SU-DHL-6 (cell line): ENCODE measurements at regions not wholly inside any gene's neighbourhood (a gene's known extent, or its start where the extent isn't known, plus 50 kb on each side); places are given as distances from the start of the nearest gene placed in this dataset.

Experiments
- H2AFZ ChIP-seq: fragments of 200-600 bp; sonication (generic); 2 replicates; pipeline ENCODE4 v1.6.1; 2014; ENCODE audit warnings: low read depth, mild to moderate bottlenecking, moderate library complexity, mixed read lengths, antibody characterized with exemption, low read length; ENCODE audit not compliant: severe bottlenecking
- H3F3A ChIP-seq: fragments of 200-600 bp; shearing (Covaris generic); 2 replicates; pipeline ENCODE4 v1.6.0; 2016; ENCODE audit warnings: antibody characterized with exemption, mild to moderate bottlenecking; ENCODE audit not compliant: insufficient read depth
- H3K27ac ChIP-seq: fragments of 200-600 bp; sonication (generic); 2 replicates; pipeline ENCODE4 v1.5.1; 2016; ENCODE audit warnings: low read depth, mild to moderate bottlenecking, low read length, moderate library complexity, mixed read lengths
- H3K27me3 ChIP-seq: fragments of 200-600 bp; sonication (generic), shearing (Covaris generic); 2 replicates; pipeline ENCODE4 v1.6.0; 2014; ENCODE audit warnings: mild to moderate bottlenecking, low read length
- H3K36me3 ChIP-seq: fragments of 200-600 bp; sonication (generic); 2 replicates; pipeline ENCODE4 v1.6.1; 2014; ENCODE audit warnings: mild to moderate bottlenecking, low read length, mixed read lengths
- H3K4me2 ChIP-seq: fragments of 300-600, 200-600 bp; shearing (Covaris generic), sonication (generic); 2 replicates; pipeline ENCODE4 v1.6.0; 2014; ENCODE audit warnings: low read length, low read depth, mild to moderate bottlenecking; ENCODE audit not compliant: poor library complexity, severe bottlenecking
- H3K4me3 ChIP-seq: fragments of 200-600 bp; sonication (generic); 2 replicates; pipeline ENCODE4 v1.5.1; 2014; ENCODE audit warnings: antibody characterized with exemption, low read length, mild to moderate bottlenecking, mixed read lengths; ENCODE audit not compliant: insufficient read depth, poor library complexity, severe bottlenecking
- H3K79me2 ChIP-seq: fragments of 200-600 bp; sonication (generic); 2 replicates; pipeline ENCODE4 v1.6.1; 2014; ENCODE audit warnings: mild to moderate bottlenecking, low read length, moderate library complexity; ENCODE audit not compliant: insufficient read depth
- H3K9ac ChIP-seq: fragments of 200-600 bp; sonication (generic); 2 replicates; pipeline ENCODE4 v1.7.0; 2014; ENCODE audit warnings: mild to moderate bottlenecking, low read length
- H3K9me2 ChIP-seq: fragments of 200-600 bp; sonication (generic); replicated peaks from 2 replicates; pipeline ENCODE4 v1.6.1; 2014; ENCODE audit warnings: low read length; ENCODE audit not compliant: insufficient read depth
- H3K9me3 ChIP-seq: fragments of 200-600 bp; sonication (generic); 2 replicates; pipeline ENCODE4 v1.6.1; 2014; ENCODE audit warnings: low read length, mixed read lengths; ENCODE audit not compliant: insufficient read depth
- H4K20me1 ChIP-seq: fragments of 200-600 bp; sonication (generic); 2 replicates; pipeline ENCODE4 v1.6.1; 2014; ENCODE audit warnings: low read depth, mild to moderate bottlenecking, antibody characterized with exemption, low read length, moderate library complexity, mixed read lengths
- CTCF ChIP-seq: fragments of 200-600 bp; sonication (generic); IDR thresholded peaks from one replicate; pipeline ENCODE4 v1.5.1; 2017; ENCODE audit warnings: antibody characterized with exemption, mild to moderate bottlenecking, low read length, moderate library complexity; ENCODE audit not compliant: insufficient read depth, poor library complexity, severe bottlenecking
- EZH2phosphoT487 ChIP-seq: fragments of 200-600 bp; sonication (generic), shearing (Covaris generic); conservative IDR thresholded peaks from 2 replicates; pipeline ENCODE4 v1.6.1; 2018; ENCODE audit warnings: mild to moderate bottlenecking, antibody characterized with exemption, low read length, moderate library complexity, mixed read lengths

DNA sequence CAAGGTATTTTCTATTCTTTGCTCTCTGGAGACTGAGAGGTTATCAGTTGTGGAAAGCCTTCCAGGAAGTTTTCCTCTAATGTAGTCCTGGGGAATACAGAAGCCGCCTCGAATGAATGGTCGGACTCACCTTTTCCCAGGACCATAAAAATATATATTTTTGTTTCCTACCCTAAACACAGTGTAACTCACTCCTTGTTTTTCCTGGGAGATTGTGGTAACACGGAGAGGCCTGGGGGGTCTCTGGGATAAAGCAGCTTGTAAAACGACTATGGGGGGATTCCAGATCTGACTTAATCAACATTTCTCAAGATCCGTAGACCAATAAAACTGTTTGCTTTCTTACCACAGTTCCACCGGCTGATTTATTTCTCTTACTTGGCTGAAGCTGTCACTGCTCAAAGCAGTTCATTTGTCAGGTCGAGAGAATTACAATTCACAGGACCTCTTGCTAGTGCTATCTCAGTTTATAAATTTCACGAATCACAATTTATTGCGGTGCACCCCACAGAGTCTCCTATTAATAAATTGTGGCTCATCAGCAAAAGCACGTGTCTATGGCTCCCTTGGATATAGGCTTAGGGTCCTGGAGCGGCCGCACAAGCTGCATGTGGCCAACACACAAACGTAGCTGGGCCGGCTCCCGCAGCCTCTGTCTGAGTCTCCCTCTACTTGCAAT lies 176.3 kb upstream of the BMPER start:
- H4K20me1 ChIP-seq, result no peaks in the 10 kb centered on the region
- H3F3A ChIP-seq, result no peaks in the 10 kb centered on the region
- no peak overlapping the region for H3K9ac ChIP-seq
- no peaks in the 10 kb centered on the region for H3K79me2 ChIP-seq
- no peaks in the 10 kb centered on the region for H3K9me3 ChIP-seq
- H3K9me2 ChIP-seq, result no peaks in the 10 kb centered on the region
- H3K4me2 ChIP-seq, result no peak overlapping the region
- no peak overlapping the region for H3K27ac ChIP-seq
- no peak overlapping the region for H2AFZ ChIP-seq
- no peaks in the 10 kb centered on the region for H3K36me3 ChIP-seq
- TF ChIP-seq EZH2phosphoT487 (no peak), CTCF (no peak)
- H3K4me3 ChIP-seq, result no peak overlapping the region
- no peaks in the 10 kb centered on the region for H3K27me3 ChIP-seq

GRCh38 chr7:33729726-33730125 lies 175.6 kb upstream of the BMPER start:
- Histone ChIP-seq H3K27me3 (no peaks in the 10 kb centered on the region), H3K27ac (no peak overlapping the region), H3K9me3 (no peaks in the 10 kb centered on the region), H3K4me2 (no peak overlapping the region), H3K9me2 (no peaks in the 10 kb centered on the region), H2AFZ (no peak overlapping the region), H3K9ac (no peak overlapping the region), H3K4me3 (no peak overlapping the region), H3F3A (no peaks in the 10 kb centered on the region), H3K79me2 (no peaks in the 10 kb centered on the region), H3K36me3 (no peaks in the 10 kb centered on the region), H4K20me1 (no peaks in the 10 kb centered on the region)
- no peak for TF ChIP-seq EZH2phosphoT487
- no peak for TF ChIP-seq CTCF

DNA sequence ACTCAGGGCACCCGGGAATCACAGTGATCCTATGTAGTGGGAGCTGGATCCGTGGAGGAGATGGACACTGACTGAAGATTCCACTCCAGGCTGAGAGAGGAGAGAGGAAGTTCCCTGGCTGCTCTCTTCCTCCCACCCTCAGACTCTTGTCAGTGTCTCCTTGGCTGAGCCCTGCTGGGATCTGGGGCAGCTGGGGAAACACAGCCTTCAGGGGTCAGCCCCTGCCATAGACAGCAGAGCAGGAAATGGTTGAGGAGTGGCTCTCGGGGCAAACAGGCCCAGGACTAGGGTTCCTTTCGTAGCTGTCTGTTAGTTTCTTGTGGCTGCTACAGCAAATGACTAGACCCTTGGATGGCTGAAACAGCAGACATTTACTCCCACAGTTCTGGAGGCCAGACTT lies 174.4 kb upstream of the BMPER start:
- Histone ChIP-seq H4K20me1 (no peaks in the 10 kb centered on the region), H3K36me3 (no peaks in the 10 kb centered on the region), H3K4me2 (no peak overlapping the region), H3K27ac (no peak overlapping the region), H3K9me3 (no peaks in the 10 kb centered on the region), H3K79me2 (no peaks in the 10 kb centered on the region), H2AFZ (no peak overlapping the region), H3F3A (no peaks in the 10 kb centered on the region), H3K4me3 (no peak overlapping the region), H3K9me2 (no peaks in the 10 kb centered on the region), H3K9ac (no peak overlapping the region), H3K27me3 (no peaks in the 10 kb centered on the region)
- TF ChIP-seq EZH2phosphoT487, result no peak
- no peak for TF ChIP-seq CTCF
